NCI-H146 treated with DMSO at 0.1 percent for 48 hours (cell line): ENCODE measurements at regions not wholly inside any gene's neighbourhood (a gene's known extent, or its start where the extent isn't known, plus 50 kb on each side); places are given as distances from the start of the nearest gene placed in this dataset.
"Not testable (repeated sequence)": the region's sequence is repeated elsewhere in the genome, so short reads cannot be mapped to it uniquely, and the experiment has no call there.

Source experiments
- DNase-seq: peaks from one replicate; lab custom pipeline; 2025; ENCODE audit not compliant: unreplicated experiment; lab: John Stamatoyannopoulos, UW

GRCh38 chr15:92821491-92822116 is 78.5 kb upstream of the CHD2 start:
- DNase-seq, result no peak

GRCh38 chr15:92822216-92823144 is 77.6 kb upstream of the CHD2 start:
- DNase-seq, result no peak

GRCh38 chr15:92825985-92826384 is 74.1 kb upstream of the CHD2 start:
- no peak for DNase-seq

GRCh38 chr15:92827991-92828390 is 72.1 kb upstream of the CHD2 start:
- not testable (repeated sequence) for DNase-seq

GRCh38 chr15:92829875-92830274 is 70.2 kb upstream of the CHD2 start:
- no peak for DNase-seq

GRCh38 chr15:92831336-92831654 is 68.8 kb upstream of the CHD2 start:
- DNase-seq, result no peak

- peak; percentile 82 for DNase-seq
These were observed 68.3 kb upstream of the CHD2 start for GRCh38 chr15:92831655-92832328.

GRCh38 chr15:92833106-92833433 is 67.1 kb upstream of the CHD2 start:
- no peak for DNase-seq

- no peak for DNase-seq
These were observed 66.4 kb upstream of the CHD2 start for GRCh38 chr15:92833493-92834271.

- DNase-seq, result peak; percentile 80
These were observed 60.4 kb upstream of the CHD2 start for GRCh38 chr15:92839696-92840095.

- no peak for DNase-seq
These were observed 60.0 kb upstream of the CHD2 start for GRCh38 chr15:92840149-92840548.

GRCh38 chr15:92843326-92843725 is 56.8 kb upstream of the CHD2 start:
- no peak for DNase-seq

- DNase-seq, result no peak
These were observed 56.3 kb upstream of the CHD2 start for GRCh38 chr15:92843814-92844213.

GRCh38 chr15:92845126-92845508 is 55.0 kb upstream of the CHD2 start:
- DNase-seq, result no peak

- no peak for DNase-seq
These were observed 53.4 kb upstream of the CHD2 start for GRCh38 chr15:92846741-92847140.

GRCh38 chr15:92847841-92848240 is 52.3 kb upstream of the CHD2 start:
- DNase-seq, result no peak

- DNase-seq, result no peak
These were observed 51.7 kb upstream of the CHD2 start for GRCh38 chr15:92848464-92848851.

GRCh38 chr15:92848852-92849598 is 51.1 kb upstream of the CHD2 start:
- no peak for DNase-seq

GRCh38 chr15:92850218-92850617 is 49.9 kb upstream of the CHD2 start:
- DNase-seq, result not testable (repeated sequence)
